Stomach (tissue), 8 donors: ENCODE measurements at regions not wholly inside any gene's neighbourhood (a gene's known extent, or its start where the extent isn't known, plus 50 kb on each side); places are given as distances from the start of the nearest gene placed in this dataset.

Source experiments
- DNase-seq, 2 donors: peaks; one replicate each; pipeline versions ENCODE4 v3.0.0 to v3.0.0-alpha.2; 2013 to 2019
- H3K27ac ChIP-seq, 5 donors: fragments of 200-600 bp in 4 of 5; sonication (generic) in 4 of 5; one replicate each; pipeline ENCODE4 v1.5.1; 2013 to 2019; ENCODE audit warnings: mild to moderate bottlenecking in 1 of 5, moderate library complexity in 1 of 5
- H3K27me3 ChIP-seq, 3 donors: fragments of 200-600 bp; sonication (generic); one replicate each; pipeline ENCODE4 v1.5.1; 2017 to 2019; ENCODE audit warnings: mixed run types in 1 of 3
- H3K36me3 ChIP-seq, 4 donors: fragments of 200-600 bp; sonication (generic); 1 replicate in 3 of 4; 2 replicates in 1 of 4; pipeline ENCODE4 v1.5.1; 2016 to 2019
- H3K4me1 ChIP-seq, 4 donors: fragments of 200-600 bp; sonication (generic); one replicate each; pipeline ENCODE4 v1.5.1; 2016 to 2019
- H3K4me3 ChIP-seq, 4 donors: fragments of 200-600 bp; sonication (generic) in 3 of 4; one replicate each; pipeline ENCODE4 v1.5.1; 2016 to 2019; ENCODE audit warnings: mild to moderate bottlenecking in 1 of 4
- H3K9me3 ChIP-seq, 4 donors: fragments of 200-600 bp; sonication (generic); one replicate each; pipeline ENCODE4 v1.5.1; 2016 to 2019
- EP300 ChIP-seq: sonication (generic); formaldehyde crosslinking; IDR thresholded peaks from one replicate; pipeline ENCODE4 v1.6.1; 2017; ENCODE audit warnings: antibody characterized with exemption
- POLR2A ChIP-seq, 4 donors: fragments of 450-650 bp; IDR thresholded peaks; one replicate each; pipeline ENCODE4 v1.6.1; 2016; ENCODE audit warnings: antibody characterized with exemption in 4 of 4, control low read depth in 2 of 4, mild to moderate bottlenecking in 1 of 4, moderate library complexity in 1 of 4
- POLR2AphosphoS5 ChIP-seq, 3 donors: sonication (generic); formaldehyde crosslinking; IDR thresholded peaks; one replicate each; pipeline ENCODE4 v1.6.1; 2016; ENCODE audit warnings: antibody characterized with exemption in 3 of 3
- WGBS, 5 donors: extraction: QIAGEN DNeasy Blood & Tissue Kit in 3 of 5; methylation state at CpG; one replicate each; pipeline versions ENCODE4 v1.1.5 to v1.1.7; 2013 to 2018; 5-methylcytosine and 5-hydroxymethylcytosine counted together
- intact Hi-C: fragments of 100-400 bp; cut with DNase I; formaldehyde crosslinking; loops from one replicate; pipeline ENCODE4 v1.15.1; 2023; ENCODE audit warnings: low total_unique reads
- TF ChIP-seq, protein P1 (sequence below), 7 experiments: fragments of 450-650 bp in 4 of 7; fragments of 200-600 bp in 3 of 7; sonication (generic) in 3 of 7; IDR thresholded peaks; one replicate each; pipeline ENCODE4 v1.5.1; 2016 to 2019; ENCODE audit warnings: antibody characterized with exemption in 7 of 7, control low read depth in 2 of 7, mild to moderate bottlenecking in 1 of 7
- donor health status: healthy with polysubstance abuse.
- donor health status: Bipolar disorder and iron deficiency.
- donor health status: healthy.

DNA sequence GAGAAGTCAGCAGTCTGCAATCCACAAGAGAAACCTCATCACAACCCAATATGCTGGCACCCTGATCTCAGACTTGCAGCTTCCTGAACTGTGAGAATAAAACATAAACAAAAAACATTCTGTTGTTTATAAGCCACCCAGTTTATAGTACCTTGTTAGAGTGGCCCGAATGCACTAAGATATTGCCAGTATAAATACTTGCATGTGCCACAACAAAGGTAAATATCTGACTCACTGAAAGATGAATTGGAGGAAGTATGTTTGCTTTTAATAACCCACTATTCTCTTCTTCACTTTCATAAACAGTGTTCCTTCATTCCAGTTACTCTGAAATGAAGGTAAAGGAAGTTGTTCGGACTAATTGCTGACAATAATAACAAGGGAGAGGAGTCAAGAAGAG is 1163.4 kb upstream of the CDH6 start:
- Histone ChIP-seq H3K4me1 (no peaks in the 10 kb centered on the region), H3K36me3 (no peaks in the 10 kb centered on the region), H3K27me3 (no peaks in the 10 kb centered on the region), H3K9me3 (peaks cover 0 to under 1% (median 0%) of the 10 kb centered on the region in 4 donors), H3K4me3 (no peak overlapping the region), H3K27ac (no peak overlapping the region)
- 44 to 59% (median 45%) methylated on average over 2 of the region's 2 CpGs for WGBS, 5 donors
- DNase-seq, result no peak
- TF ChIP-seq EP300 (no peak), POLR2AphosphoS5 (IDR thresholded peaks at IDR 0.05) (no peak), POLR2A (IDR thresholded peaks at IDR 0.05) (no peak)
- TF ChIP-seq, protein P1, sequence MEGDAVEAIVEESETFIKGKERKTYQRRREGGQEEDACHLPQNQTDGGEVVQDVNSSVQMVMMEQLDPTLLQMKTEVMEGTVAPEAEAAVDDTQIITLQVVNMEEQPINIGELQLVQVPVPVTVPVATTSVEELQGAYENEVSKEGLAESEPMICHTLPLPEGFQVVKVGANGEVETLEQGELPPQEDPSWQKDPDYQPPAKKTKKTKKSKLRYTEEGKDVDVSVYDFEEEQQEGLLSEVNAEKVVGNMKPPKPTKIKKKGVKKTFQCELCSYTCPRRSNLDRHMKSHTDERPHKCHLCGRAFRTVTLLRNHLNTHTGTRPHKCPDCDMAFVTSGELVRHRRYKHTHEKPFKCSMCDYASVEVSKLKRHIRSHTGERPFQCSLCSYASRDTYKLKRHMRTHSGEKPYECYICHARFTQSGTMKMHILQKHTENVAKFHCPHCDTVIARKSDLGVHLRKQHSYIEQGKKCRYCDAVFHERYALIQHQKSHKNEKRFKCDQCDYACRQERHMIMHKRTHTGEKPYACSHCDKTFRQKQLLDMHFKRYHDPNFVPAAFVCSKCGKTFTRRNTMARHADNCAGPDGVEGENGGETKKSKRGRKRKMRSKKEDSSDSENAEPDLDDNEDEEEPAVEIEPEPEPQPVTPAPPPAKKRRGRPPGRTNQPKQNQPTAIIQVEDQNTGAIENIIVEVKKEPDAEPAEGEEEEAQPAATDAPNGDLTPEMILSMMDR (IDR thresholded peaks at IDR 0.05), result no peak
- intact Hi-C loops, result no loop called here

DNA sequence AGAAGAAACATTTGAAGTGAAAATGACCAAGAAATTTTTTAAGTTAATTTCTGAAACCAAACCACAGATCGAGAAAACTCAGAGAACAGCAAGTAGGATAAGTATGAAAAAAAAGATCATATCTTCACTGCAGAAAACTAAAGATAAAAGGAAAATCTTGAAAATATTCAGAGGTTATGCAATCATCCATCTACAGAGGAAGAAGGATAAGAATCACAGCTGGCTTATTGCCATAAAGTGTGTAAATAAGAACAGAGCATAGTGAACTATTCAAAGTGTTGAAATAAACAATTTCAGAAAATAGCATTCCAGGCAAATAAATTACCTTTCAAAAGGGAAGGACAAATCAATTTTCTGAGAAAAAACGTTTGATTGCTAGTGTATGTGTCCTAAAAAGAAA is 1191.7 kb upstream of the CDH6 start:
- Histone ChIP-seq H3K36me3 (no peaks in the 10 kb centered on the region), H3K27me3 (no peaks in the 10 kb centered on the region), H3K4me1 (no peaks in the 10 kb centered on the region), H3K27ac (no peak overlapping the region), H3K4me3 (no peak overlapping the region), H3K9me3 (peaks cover 0 to 9% (median 0%) of the 10 kb centered on the region in 4 donors)
- intact Hi-C loops, result no loop called here
- WGBS, 5 donors, result 41 to 58% (median 49%) methylated on average over 2 of the region's 2 CpGs
- TF ChIP-seq POLR2A (IDR thresholded peaks at IDR 0.05) (no peak), POLR2AphosphoS5 (IDR thresholded peaks at IDR 0.05) (no peak), EP300 (no peak)
- TF ChIP-seq, protein P1 (IDR thresholded peaks at IDR 0.05), result no peak
- no peak for DNase-seq

DNA sequence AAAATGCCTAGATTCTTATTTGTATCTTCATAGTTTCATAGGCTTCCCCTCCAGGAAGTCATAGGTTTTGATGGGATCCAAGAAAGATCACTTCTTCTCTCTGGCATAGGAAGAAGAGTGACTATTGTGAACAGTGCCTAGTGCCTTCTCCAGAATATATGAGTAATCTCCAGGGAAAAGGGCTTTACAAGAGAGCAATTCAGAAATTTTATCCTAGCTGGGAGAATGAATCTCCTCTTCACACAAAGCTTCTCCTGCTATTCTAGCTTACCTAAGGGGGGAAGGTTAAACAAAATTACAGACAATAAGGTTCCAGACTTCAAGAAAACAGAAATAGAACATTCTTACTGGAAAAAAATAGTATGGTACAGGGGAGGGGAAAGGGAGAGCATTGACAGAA is 1193.3 kb upstream of the CDH6 start:
- DNase-seq, result no peak
- Histone ChIP-seq H3K27ac (no peak overlapping the region), H3K4me3 (no peak overlapping the region), H3K4me1 (no peaks in the 10 kb centered on the region), H3K36me3 (no peaks in the 10 kb centered on the region), H3K27me3 (no peaks in the 10 kb centered on the region), H3K9me3 (no peaks in the 10 kb centered on the region)
- intact Hi-C loops, result no loop called here
- TF ChIP-seq EP300 (no peak), POLR2A (IDR thresholded peaks at IDR 0.05) (no peak), POLR2AphosphoS5 (IDR thresholded peaks at IDR 0.05) (no peak)
- TF ChIP-seq, protein P1 (IDR thresholded peaks at IDR 0.05), result no peak

DNA sequence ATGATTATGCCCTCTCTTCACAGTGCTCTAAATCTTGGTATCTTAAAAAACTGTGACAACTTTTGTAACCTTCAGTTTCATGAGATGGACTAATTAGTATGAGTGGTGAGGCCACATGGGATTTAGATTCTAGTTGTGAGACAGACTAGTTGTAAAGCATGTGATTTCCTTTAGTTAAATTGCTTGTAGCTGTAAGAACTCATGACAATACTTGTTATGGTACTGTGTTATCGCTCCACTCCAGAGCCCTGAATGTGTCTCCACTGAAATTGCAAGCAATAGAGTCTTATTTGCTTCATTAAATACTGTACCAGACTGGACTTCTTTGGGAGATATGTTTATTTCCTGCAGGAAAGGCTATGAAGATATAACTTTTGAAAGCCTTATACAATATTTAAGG is 1198.3 kb upstream of the CDH6 start:
- no peaks in the 10 kb centered on the region for H3K36me3 ChIP-seq
- H3K9me3 ChIP-seq, result no peaks in the 10 kb centered on the region
- no peak for DNase-seq
- no peak overlapping the region for H3K4me3 ChIP-seq
- no peaks in the 10 kb centered on the region for H3K4me1 ChIP-seq
- no peak overlapping the region for H3K27ac ChIP-seq
- TF ChIP-seq POLR2A (IDR thresholded peaks at IDR 0.05), result no peak
- no peak for TF ChIP-seq EP300
- TF ChIP-seq POLR2AphosphoS5 (IDR thresholded peaks at IDR 0.05), result no peak
- TF ChIP-seq, protein P1 (IDR thresholded peaks at IDR 0.05), result no peak
- WGBS, 5 donors, result 84 to 92% (median 86%) methylated on average over 1 of the region's 1 CpG
- H3K27me3 ChIP-seq, result no peaks in the 10 kb centered on the region
- intact Hi-C loops, result no loop called here
